Right lobe of liver (tissue), 4 donors: ENCODE measurements at regions not wholly inside any gene's neighbourhood (a gene's known extent, or its start where the extent isn't known, plus 50 kb on each side); places are given as distances from the start of the nearest gene placed in this dataset.

Experiments
- POLR2A ChIP-seq: fragments of 450-650 bp; IDR thresholded peaks from one replicate; pipeline ENCODE4 v1.6.1; 2017; ENCODE audit warnings: antibody characterized with exemption, mild to moderate bottlenecking
- TF ChIP-seq, protein P1 (sequence below), 4 donors: fragments of 200-600 bp in 3 of 4; fragments of 450-650 bp in 1 of 4; IDR thresholded peaks; one replicate each; pipeline versions ENCODE4 v1.5.1 to v1.8.0; 2016 to 2022; ENCODE audit warnings: antibody characterized with exemption in 4 of 4, mild to moderate bottlenecking in 2 of 4
- donor health status: DM: no; HTN: no; CAD: no.
- donor health status: DM: no; HTN: no; CAD: no.
- donor health status: DM: no; HTN: yes; CAD: no.

DNA sequence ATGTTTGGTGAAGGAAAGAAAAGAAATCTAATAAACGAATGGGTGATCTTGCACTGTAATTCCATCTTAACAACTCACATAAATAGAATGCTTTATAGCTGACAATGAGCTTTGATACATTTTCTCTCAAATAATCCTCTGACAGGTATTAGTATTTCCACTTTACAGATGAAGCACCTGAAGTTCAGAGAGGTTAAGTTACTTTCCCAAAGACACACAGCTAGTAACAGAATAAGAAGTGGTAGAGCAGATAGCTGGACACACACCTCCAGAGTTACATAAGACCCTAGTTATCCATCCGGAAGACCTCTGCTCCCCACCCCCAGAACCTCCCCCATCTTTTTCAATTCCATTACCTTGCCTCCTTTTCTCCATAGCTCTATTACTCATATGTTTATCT, 213.3 kb upstream of the ZC3H12A start:
- TF ChIP-seq, protein P1, sequence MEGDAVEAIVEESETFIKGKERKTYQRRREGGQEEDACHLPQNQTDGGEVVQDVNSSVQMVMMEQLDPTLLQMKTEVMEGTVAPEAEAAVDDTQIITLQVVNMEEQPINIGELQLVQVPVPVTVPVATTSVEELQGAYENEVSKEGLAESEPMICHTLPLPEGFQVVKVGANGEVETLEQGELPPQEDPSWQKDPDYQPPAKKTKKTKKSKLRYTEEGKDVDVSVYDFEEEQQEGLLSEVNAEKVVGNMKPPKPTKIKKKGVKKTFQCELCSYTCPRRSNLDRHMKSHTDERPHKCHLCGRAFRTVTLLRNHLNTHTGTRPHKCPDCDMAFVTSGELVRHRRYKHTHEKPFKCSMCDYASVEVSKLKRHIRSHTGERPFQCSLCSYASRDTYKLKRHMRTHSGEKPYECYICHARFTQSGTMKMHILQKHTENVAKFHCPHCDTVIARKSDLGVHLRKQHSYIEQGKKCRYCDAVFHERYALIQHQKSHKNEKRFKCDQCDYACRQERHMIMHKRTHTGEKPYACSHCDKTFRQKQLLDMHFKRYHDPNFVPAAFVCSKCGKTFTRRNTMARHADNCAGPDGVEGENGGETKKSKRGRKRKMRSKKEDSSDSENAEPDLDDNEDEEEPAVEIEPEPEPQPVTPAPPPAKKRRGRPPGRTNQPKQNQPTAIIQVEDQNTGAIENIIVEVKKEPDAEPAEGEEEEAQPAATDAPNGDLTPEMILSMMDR (IDR thresholded peaks at IDR 0.05): no peak
- no peak for TF ChIP-seq POLR2A
